Fibroblast of pulmonary artery (primary cell): ENCODE measurements at regions not wholly inside any gene's neighbourhood (a gene's known extent, or its start where the extent isn't known, plus 50 kb on each side); places are given as distances from the start of the nearest gene placed in this dataset.

ENCODE experiments used
- DNase-seq: peaks from one replicate; pipeline ENCODE4 v3.0.0-alpha.2; 2010; ENCODE audit warnings: low read depth
- H3K4me3 ChIP-seq: replicated peaks from 2 replicates; pipeline ENCODE4 v1.5.1; 2011; ENCODE audit warnings: low read depth, mild to moderate bottlenecking, control low read depth, low read length, moderate library complexity
- TF ChIP-seq, protein P1 (sequence below): IDR thresholded peaks from 2 replicates; pipeline ENCODE4 v1.5.1; 2011; ENCODE audit warnings: mild to moderate bottlenecking, control low read depth, low read length, inconsistent platforms; ENCODE audit errors: missing control alignments

DNA sequence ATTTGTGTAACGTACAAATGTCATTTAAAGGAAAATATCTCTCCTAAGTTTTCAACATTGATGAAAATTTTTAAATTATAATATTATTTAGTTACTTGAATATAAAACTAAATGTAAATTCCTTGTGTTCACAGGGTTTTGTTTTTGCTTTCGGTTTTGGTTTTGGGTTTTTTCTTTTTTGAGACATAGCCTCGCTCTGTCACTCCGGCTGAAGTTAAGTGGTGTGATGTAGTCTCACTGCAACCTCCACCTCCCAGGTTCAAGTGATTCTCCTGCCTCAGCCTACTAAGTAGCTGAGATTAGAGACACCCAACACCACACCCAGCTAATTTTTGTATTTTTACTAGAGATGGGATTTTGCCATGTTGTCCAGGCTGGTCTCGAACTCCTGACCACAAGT, 79.3 kb upstream of the TCF12 start:
- no peak overlapping the region for H3K4me3 ChIP-seq
- TF ChIP-seq, protein P1, sequence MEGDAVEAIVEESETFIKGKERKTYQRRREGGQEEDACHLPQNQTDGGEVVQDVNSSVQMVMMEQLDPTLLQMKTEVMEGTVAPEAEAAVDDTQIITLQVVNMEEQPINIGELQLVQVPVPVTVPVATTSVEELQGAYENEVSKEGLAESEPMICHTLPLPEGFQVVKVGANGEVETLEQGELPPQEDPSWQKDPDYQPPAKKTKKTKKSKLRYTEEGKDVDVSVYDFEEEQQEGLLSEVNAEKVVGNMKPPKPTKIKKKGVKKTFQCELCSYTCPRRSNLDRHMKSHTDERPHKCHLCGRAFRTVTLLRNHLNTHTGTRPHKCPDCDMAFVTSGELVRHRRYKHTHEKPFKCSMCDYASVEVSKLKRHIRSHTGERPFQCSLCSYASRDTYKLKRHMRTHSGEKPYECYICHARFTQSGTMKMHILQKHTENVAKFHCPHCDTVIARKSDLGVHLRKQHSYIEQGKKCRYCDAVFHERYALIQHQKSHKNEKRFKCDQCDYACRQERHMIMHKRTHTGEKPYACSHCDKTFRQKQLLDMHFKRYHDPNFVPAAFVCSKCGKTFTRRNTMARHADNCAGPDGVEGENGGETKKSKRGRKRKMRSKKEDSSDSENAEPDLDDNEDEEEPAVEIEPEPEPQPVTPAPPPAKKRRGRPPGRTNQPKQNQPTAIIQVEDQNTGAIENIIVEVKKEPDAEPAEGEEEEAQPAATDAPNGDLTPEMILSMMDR, result no peak
- no peak for DNase-seq

DNA sequence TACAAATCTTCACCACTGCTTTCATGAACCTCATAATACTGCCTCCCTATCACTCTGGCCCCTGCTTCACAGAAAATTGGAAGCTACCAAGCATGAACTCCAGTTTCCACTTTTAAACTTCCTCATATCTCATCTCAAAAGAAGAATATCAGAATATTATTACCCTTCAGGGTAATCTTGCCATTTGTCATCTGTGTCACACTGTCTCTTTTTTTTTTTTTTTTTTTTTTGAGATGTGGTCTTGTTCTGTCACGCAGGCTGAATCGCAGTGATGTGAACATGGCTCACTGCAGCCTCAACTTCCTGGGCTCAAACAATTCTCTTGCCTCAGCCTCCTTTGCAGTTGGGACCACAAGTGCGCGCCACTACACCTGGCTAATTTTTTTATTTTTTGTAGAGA, 80.4 kb upstream of the TCF12 start:
- DNase-seq, result no peak
- TF ChIP-seq, protein P1, result no peak

DNA sequence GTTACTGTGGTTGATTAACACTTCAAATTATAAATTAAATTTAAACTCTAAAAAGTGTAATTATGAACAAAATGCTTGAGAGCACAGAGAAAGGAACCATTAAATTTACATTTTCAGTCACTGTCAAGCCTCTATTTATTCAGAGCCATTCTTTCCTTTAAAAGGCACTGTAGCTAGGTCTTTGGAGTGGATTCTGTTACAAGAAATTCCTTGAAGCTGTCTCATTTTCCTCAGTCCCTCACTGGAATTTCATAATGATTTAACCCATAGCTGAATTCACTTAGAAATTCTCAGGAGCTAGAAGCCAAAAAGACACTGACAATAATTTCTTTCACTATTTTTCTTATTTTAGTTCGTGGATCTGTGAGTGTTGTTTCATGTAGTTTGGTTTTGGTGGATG, 81.2 kb upstream of the TCF12 start:
- DNase-seq, result peak; percentile 59

More for the DNA sequence above, 80.4 kb upstream of the TCF12 start:
- H3K4me3 ChIP-seq, result no peak overlapping the region

DNA sequence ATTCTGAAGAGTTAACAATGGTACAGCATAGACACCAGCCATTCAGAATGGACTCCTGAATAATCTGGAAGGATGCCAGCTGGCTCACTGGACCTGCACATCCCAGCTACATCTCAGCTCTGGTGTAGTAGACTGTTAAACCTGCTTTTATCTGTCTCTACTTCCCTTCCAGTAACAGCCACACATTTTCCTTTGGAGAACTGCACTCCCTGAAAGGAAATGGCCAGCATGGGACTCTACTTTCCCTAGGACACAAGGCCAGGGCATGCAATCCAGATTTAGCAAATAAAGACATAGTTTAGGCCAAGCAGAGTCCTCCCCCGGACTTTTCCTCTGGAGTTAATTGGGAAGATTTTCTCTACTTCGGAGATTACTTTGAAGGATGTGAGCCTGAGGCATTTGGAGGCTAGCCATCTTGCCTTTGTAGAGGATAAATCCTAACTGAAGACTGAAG, 82.7 kb upstream of the TCF12 start:
- H3K4me3 ChIP-seq, result no peak overlapping the region
- peak; percentile 87 for DNase-seq
- TF ChIP-seq, protein P1, result no peak

More for the DNA sequence above, 81.2 kb upstream of the TCF12 start:
- no peak overlapping the region for H3K4me3 ChIP-seq
- TF ChIP-seq, protein P1, result no peak

DNA sequence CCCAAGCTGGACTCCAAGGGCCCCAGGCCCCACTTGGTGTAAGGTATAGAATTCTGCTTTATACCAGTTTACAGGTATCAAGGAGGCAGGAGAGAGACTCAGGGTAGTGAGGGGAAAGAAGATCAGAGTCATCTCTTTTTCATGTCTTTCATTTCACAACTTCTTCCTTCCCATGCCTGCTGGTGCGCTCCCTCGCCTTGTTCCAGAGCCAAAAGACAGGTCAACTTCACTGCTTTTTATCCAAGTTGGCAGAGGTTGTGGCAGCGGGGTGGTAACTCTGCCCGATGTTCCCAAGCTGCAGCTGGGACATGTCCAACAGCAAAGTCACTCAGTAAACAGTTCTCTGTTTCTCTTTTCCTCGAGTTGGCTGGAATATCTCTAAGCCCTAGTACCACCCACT, 86.3 kb upstream of the TCF12 start:
- DNase-seq, result peak; percentile 37
- TF ChIP-seq, protein P1, result no peak

DNA sequence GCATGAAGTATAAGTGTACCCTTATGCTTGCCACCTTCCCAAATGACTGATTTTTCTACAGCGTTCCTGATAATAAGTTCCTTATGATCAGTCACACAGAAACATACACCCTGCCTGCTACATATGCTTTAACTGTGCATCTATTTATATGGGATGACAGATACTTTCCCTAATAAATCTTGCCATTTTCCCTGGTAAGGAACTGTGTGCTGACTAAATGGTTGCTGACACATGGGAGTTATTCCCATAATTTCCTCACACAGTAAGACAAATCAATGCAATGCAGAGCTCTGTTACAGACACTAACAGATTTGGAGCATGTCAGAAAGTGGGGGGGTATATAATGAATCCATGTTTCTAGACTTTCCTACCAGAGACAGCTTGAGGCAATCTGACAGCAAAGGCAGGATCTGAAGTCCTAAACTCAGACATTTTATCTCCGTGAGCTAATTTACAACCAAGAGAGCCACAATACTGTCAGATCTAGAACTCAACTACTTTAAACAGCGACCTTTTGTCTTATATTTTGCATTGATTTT, 86.9 kb upstream of the TCF12 start:
- no peak for DNase-seq
- no peak overlapping the region for H3K4me3 ChIP-seq
- TF ChIP-seq, protein P1, result no peak

More for the DNA sequence above, 86.3 kb upstream of the TCF12 start:
- no peak overlapping the region for H3K4me3 ChIP-seq

DNA sequence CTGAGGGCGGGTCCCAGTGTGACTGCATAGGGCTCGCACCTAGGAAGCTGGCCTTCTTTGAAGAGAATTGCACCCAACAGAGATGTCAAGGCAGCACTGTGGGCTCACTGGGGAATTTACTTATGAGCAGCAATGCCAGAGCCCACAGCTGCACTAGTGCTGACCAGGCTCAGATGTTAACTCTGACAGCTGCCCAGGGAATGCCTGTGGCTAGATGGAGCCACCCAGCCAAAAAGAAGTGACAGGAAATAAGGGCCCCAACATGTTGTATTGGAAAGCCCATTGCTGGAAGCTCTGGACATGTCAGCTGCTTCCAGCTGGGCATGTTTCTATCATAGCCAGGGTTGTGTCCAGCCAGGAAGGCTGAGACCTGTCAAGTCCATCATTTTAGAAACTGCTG, 90.9 kb upstream of the ZNF280D start:
- no peak for DNase-seq
- TF ChIP-seq, protein P1, result no peak
- no peak overlapping the region for H3K4me3 ChIP-seq
